DOHH2 (cell line): ENCODE measurements at regions not wholly inside any gene's neighbourhood (a gene's known extent, or its start where the extent isn't known, plus 50 kb on each side); places are given as distances from the start of the nearest gene placed in this dataset.
"Not testable (repeated sequence)": the region's sequence is repeated elsewhere in the genome, so short reads cannot be mapped to it uniquely, and the experiment has no call there.

Experiments used
- H3F3A ChIP-seq: fragments of 200-600 bp; sonication (generic), shearing (Covaris generic); 2 replicates; pipeline ENCODE4 v1.6.0; 2016; ENCODE audit warnings: antibody characterized with exemption, mild to moderate bottlenecking; ENCODE audit not compliant: control insufficient read depth, insufficient read depth
- H3K27ac ChIP-seq: fragments of 200-600 bp; sonication (generic); 2 replicates; pipeline ENCODE4 v1.5.1; 2014; ENCODE audit warnings: low read depth, mild to moderate bottlenecking, low read length, moderate library complexity
- H3K27me3 ChIP-seq: fragments of 200-600 bp; sonication (generic); 2 replicates; pipeline ENCODE4 v1.6.1; 2014; ENCODE audit warnings: mild to moderate bottlenecking, low read length, mixed read lengths; ENCODE audit not compliant: control insufficient read depth
- H3K36me3 ChIP-seq: fragments of 200-600 bp; sonication (generic); 2 replicates; pipeline ENCODE4 v1.6.1; 2014; ENCODE audit warnings: mild to moderate bottlenecking, low read length, moderate library complexity, mixed read lengths; ENCODE audit not compliant: control insufficient read depth
- H3K4me1 ChIP-seq: fragments of 200-600 bp; sonication (generic); 2 replicates; pipeline ENCODE4 v1.6.1; 2014; ENCODE audit warnings: mild to moderate bottlenecking, low read length, mixed read lengths; ENCODE audit not compliant: control insufficient read depth
- H3K4me2 ChIP-seq: fragments of 200-600 bp; sonication (generic); 2 replicates; pipeline ENCODE4 v1.6.0; 2014; ENCODE audit warnings: mild to moderate bottlenecking, low read length, moderate library complexity
- H3K4me3 ChIP-seq: fragments of 200-600 bp; sonication (generic); 2 replicates; pipeline ENCODE4 v1.5.1; 2014; ENCODE audit warnings: mild to moderate bottlenecking, low read length, mixed read lengths
- H3K79me2 ChIP-seq: fragments of 200-600 bp; sonication (generic); 2 replicates; pipeline ENCODE4 v1.6.1; 2014; ENCODE audit warnings: mild to moderate bottlenecking, low read length, mixed read lengths; ENCODE audit not compliant: control insufficient read depth
- H3K9me2 ChIP-seq: fragments of 200-600 bp; sonication (generic); replicated peaks from 2 replicates; pipeline ENCODE4 v1.6.1; 2014; ENCODE audit warnings: mild to moderate bottlenecking, low read length, mixed read lengths; ENCODE audit not compliant: control insufficient read depth
- H3K9me3 ChIP-seq: fragments of 200-600 bp; sonication (generic); 2 replicates; pipeline ENCODE4 v1.6.1; 2014; ENCODE audit warnings: antibody characterized with exemption, low read length, mixed read lengths; ENCODE audit not compliant: control insufficient read depth, insufficient read depth
- H4K20me1 ChIP-seq: fragments of 200-600 bp; sonication (generic); 2 replicates; pipeline ENCODE4 v1.6.0; 2014; ENCODE audit warnings: low read depth, mild to moderate bottlenecking, antibody characterized with exemption, low read length, moderate library complexity; ENCODE audit not compliant: control insufficient read depth, insufficient read depth
- CTCF ChIP-seq: fragments of 200-600 bp; sonication (generic); IDR thresholded peaks from one replicate; pipeline ENCODE4 v1.5.1; 2014; ENCODE audit warnings: antibody characterized with exemption, mild to moderate bottlenecking, low read depth, low read length; ENCODE audit not compliant: poor library complexity, severe bottlenecking
- EZH2phosphoT487 ChIP-seq: fragments of 200-600 bp; sonication (generic); IDR thresholded peaks from 2 replicates; pipeline ENCODE4 v1.6.1; 2017; ENCODE audit warnings: borderline replicate concordance, mild to moderate bottlenecking, antibody characterized with exemption, low read length, moderate library complexity, mixed read lengths

- H3K4me3 ChIP-seq = no peak overlapping the region
- H3K4me2 ChIP-seq = no peak overlapping the region
- H3K27me3 ChIP-seq = peaks cover 11% of the 10 kb centered on the region; the same call in 1 of the 2 replicates
- H3F3A ChIP-seq = no peaks in the 10 kb centered on the region
- H3K9me2 ChIP-seq = no peaks in the 10 kb centered on the region
- no peaks in the 10 kb centered on the region for H3K9me3 ChIP-seq
- no peaks in the 10 kb centered on the region for H3K4me1 ChIP-seq
- H3K79me2 ChIP-seq = no peaks in the 10 kb centered on the region
- TF ChIP-seq EZH2phosphoT487 (no peak), CTCF (no peak)
- H3K27ac ChIP-seq = no peak overlapping the region
- no peaks in the 10 kb centered on the region for H4K20me1 ChIP-seq
- no peaks in the 10 kb centered on the region for H3K36me3 ChIP-seq
Observed at GRCh38 chr10:118973744-118974143, 55.8 kb upstream of the NANOS1 start.

GRCh38 chr10:118974951-118975350 is 54.6 kb upstream of the NANOS1 start:
- Histone ChIP-seq H3F3A (no peaks in the 10 kb centered on the region), H3K4me1 (no peaks in the 10 kb centered on the region), H3K36me3 (no peaks in the 10 kb centered on the region), H3K9me3 (no peaks in the 10 kb centered on the region), H3K9me2 (no peaks in the 10 kb centered on the region), H3K79me2 (no peaks in the 10 kb centered on the region), H3K27me3 (peaks cover 11% of the 10 kb centered on the region; the same call in 1 of the 2 replicates), H4K20me1 (no peaks in the 10 kb centered on the region), H3K4me2 (no peak overlapping the region), H3K27ac (no peak overlapping the region), H3K4me3 (no peak overlapping the region)
- no peak for TF ChIP-seq CTCF
- no peak for TF ChIP-seq EZH2phosphoT487

- not testable (repeated sequence) for H3K4me3 ChIP-seq, H3K9me3 ChIP-seq, H3K36me3 ChIP-seq, H4K20me1 ChIP-seq, H3K9me2 ChIP-seq, H3K79me2 ChIP-seq, H3K4me1 ChIP-seq, H3K4me2 ChIP-seq, H3F3A ChIP-seq, H3K27ac ChIP-seq
- peaks cover 11% of the 10 kb centered on the region; the same call in 1 of the 2 replicates for H3K27me3 ChIP-seq
Observed at GRCh38 chr10:118976219-118976618, 53.3 kb upstream of the NANOS1 start.

DNA sequence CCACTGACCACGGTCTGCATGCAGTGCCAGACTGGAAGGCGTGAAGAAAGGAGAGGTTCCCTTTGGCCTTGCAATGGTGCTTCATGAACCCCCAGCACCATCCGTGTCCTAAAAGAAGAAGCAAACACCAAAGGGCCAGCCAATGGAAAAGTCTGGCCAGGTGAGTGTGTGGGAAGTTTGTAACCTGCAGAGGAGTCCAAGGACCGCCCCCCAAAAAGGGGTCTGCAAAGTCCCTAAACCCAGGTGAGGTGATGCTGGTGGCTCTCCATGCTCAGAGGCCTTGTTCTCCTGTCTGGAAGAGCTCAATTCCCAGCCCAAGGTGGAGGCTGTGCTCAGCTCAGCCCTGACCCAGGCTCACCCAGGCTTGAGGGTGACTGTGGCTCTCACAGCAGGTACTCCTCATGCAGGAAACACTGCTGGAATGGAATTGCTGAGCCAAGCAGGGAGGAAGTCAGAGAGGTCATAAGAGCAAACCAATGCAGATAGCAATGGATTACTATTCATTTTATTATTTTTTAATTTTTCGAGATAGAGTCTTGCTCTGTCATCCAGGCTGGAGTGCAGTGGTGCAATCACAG is 52.4 kb upstream of the NANOS1 start:
- Histone ChIP-seq H3K36me3 (no peaks in the 10 kb centered on the region), H3K4me2 (no peak overlapping the region), H4K20me1 (no peaks in the 10 kb centered on the region), H3K4me3 (no peak overlapping the region), H3K27me3 (peaks cover 4% of the 10 kb centered on the region; the same call in 1 of the 2 replicates), H3K9me2 (no peaks in the 10 kb centered on the region), H3K4me1 (no peaks in the 10 kb centered on the region), H3K27ac (no peak overlapping the region), H3K9me3 (no peaks in the 10 kb centered on the region), H3F3A (no peaks in the 10 kb centered on the region), H3K79me2 (no peaks in the 10 kb centered on the region)
- no peak for TF ChIP-seq CTCF
- TF ChIP-seq EZH2phosphoT487 = no peak
